ENCODE measurements at regions not wholly inside any gene's neighbourhood (a gene's known extent, or its start where the extent isn't known, plus 50 kb on each side); places are given as distances from the start of the nearest gene placed in this dataset.

GRCh38 chr12:124454352-124454725, 113.1 kb downstream of the NCOR2 start:
- TF ChIP-seq, protein P1, sequence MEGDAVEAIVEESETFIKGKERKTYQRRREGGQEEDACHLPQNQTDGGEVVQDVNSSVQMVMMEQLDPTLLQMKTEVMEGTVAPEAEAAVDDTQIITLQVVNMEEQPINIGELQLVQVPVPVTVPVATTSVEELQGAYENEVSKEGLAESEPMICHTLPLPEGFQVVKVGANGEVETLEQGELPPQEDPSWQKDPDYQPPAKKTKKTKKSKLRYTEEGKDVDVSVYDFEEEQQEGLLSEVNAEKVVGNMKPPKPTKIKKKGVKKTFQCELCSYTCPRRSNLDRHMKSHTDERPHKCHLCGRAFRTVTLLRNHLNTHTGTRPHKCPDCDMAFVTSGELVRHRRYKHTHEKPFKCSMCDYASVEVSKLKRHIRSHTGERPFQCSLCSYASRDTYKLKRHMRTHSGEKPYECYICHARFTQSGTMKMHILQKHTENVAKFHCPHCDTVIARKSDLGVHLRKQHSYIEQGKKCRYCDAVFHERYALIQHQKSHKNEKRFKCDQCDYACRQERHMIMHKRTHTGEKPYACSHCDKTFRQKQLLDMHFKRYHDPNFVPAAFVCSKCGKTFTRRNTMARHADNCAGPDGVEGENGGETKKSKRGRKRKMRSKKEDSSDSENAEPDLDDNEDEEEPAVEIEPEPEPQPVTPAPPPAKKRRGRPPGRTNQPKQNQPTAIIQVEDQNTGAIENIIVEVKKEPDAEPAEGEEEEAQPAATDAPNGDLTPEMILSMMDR (IDR thresholded peaks at IDR 0.05): no peak
- TF ChIP-seq POLR2A (IDR thresholded peaks at IDR 0.05): no peak

Data from thyroid gland (tissue), 4 donors.